HG03060 (cell line): ENCODE measurements at regions not wholly inside any gene's neighbourhood (a gene's known extent, or its start where the extent isn't known, plus 50 kb on each side); places are given as distances from the start of the nearest gene placed in this dataset.

Source experiments
- ATAC-seq: cut with Tn5 transposase; IDR thresholded peaks from one replicate; pipeline ENCODE4 v1.9.1; 2021; ENCODE audit warnings: low read depth, moderate number of reproducible peaks; ENCODE audit not compliant: unreplicated experiment

GRCh38 chr17:77738751-77739531 lies 219.6 kb upstream of the TNRC6C start:
- ATAC-seq = no peak

DNA sequence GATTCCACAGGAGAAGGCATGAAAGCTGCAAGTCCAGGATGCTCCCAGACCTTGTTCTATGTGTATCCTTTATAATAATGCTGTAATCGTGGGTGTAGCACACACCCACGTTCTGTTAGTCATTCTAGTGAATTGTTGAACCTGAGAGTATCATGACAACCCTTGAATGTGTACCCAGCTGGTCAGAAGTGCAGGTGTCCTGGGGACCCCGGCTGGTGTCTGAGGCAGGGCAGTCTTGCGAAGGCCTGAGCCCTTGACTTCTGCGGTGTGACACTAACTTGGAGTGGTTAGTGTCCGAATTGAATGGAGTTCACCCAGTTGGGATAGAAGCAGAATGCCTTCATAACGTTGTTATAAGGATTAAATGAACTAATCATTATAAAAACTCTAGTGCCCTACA lies 218.0 kb upstream of the TNRC6C start:
- ATAC-seq = no peak

- ATAC-seq = no peak
Observed at GRCh38 chr17:77741109-77741508, 217.4 kb upstream of the TNRC6C start.

- no peak for ATAC-seq
Observed at GRCh38 chr17:77742579-77742978, 215.9 kb upstream of the TNRC6C start.

DNA sequence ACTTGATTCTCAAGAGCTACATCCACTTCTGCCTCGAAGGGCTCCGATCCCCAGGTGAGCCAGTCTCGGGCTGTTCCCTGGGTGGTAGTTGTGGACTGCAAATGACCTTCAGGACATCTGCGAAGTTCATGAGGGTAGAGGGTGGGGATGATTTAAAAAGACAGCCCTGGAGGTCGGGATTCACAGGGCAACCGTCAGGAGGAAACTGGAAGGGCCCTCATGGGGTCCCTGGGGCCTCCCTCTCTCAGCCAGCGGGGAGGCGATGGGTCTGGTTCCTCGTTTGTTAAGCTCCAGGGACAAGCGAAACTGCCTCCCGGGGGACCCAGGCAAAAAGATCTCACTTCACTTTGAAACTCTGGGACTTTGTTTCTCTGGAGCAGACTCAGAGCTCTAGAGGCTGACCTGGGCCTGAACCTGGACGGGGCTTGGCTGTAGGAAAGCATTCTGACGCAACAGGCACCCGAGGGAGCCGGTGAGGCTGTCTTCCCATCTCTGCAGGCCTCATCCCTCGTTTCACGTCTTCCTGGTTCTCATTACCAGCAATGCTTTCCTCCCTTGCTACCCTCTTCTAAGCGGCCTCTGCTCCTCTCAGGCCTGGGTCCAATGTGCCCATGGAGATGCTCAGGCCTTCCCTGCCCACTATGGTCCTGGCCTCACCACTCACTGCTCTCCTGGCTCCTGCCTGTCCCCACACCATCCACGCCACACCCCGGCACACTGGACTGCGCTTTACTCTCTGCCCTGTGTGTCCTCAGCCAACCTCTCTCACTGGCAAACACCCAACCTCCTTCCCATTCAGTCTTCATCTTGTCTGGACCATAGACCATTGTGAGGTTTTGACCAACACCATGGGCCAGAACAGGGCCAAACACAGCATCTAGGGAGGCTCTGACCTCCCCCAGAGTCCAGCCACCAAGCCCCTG lies 214.2 kb upstream of the TNRC6C start:
- no peak for ATAC-seq

DNA sequence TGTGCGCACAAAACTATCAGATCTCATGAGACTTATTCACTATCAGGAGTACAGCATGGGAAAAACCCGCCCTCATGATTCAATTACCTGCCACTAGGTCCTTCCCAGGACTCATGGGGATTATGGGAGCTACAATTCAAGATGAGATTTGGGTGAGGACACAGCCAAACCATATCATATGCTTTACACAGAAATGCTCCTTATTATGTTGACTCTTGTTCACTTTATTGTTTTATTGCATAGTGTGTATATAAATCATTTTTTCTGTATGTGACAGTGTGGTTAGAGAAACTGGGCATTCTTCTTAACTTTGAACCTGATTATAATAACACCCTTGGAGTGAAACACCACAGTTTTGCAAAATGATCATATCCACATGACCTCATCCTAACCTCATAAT lies 212.8 kb upstream of the TNRC6C start:
- no peak for ATAC-seq

DNA sequence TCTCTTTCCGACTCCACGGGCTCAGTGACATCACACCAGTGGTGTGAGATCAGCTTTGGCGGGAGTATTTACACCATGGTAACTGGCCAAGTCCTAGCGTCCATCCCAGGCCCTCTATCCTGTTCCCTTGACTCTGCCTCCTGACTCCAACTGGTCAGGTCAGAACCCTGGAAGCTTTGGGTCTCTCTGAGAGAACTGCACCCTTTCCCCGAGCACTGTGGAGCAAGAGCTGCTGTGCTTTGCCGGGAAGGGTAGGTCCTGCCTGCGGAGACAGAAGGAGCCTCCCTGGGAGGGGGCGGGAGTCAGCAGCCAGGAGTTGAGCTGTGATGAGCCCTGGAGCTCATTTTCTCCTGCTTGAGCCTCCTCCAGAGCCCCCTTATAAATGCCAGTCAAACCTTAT lies 212.1 kb upstream of the TNRC6C start:
- ATAC-seq = no peak

DNA sequence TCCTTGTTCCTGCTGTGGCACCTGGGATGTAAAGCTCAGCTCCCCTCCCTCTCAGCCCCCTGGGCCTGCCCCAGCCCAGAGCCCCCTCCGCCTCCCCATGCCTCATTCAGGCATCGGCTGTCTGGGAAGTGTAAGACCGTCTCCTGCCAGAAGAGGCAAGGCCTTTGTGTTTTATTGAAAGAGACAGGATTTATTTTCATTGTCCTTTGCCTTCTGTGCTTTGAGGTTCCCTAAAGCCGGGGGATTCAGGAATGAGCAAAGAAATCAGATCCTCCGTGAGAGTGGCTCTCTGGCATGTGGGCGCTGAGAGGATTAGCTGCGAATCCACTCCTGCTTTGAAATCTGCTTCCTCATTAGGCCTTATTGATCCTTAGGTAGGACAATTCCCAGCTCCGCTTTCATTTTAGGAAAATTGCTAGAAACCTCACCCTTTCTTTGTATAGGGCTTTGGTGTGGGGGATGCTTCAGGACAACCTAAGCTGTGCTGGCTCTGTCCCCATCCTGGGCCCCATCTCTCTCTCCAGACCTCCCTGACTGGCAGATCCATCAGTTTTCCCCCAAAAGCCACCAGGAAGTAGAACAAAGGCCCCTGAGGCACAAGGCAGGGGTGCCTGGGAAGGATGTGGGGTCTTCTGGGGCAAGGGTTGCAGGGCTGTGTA lies 211.5 kb upstream of the TNRC6C start:
- ATAC-seq = no peak

- ATAC-seq = no peak
Observed at GRCh38 chr17:77748436-77748835, 210.1 kb upstream of the TNRC6C start.

DNA sequence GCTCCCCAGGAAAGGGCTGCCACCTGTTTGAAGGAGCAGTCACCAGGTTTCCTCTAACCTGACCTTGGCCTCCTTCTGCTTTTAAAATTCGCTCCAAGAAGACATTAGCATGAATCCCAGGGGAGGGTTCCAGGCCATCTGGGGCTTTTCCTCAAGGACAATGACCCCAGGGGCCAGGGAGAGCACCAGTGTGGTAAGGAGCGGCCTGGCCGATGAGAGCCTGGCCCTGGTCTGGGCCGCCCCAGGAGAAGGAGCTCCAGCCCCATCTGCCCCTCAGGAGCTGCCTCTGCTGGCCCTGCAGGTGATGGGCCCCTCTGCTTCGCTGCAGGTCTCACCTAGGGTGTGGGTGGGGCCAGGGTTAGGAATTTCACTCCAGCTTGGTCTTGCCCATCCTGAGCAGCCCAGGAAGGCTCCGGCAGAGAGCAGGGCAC lies 209.2 kb upstream of the TNRC6C start:
- no peak for ATAC-seq

DNA sequence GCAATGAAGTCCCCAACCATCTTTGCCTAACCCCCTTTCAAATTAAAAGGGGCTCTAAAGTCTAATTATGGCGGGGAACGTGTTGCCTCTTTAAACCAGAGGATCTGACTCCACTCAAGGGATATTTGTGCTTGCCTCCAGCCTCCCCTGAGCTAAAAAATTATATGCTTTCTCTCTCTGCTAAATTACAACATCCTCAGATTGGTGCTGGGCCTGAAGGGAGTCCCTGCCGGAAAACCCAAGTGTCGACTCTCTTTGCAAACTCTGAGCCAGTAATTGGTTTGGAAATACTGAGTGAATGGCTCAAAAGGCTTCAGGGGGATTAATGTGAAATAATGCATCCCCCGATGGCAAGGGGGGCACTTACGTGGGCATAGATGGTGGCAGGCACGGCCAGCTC lies 208.5 kb upstream of the TNRC6C start:
- no peak for ATAC-seq

DNA sequence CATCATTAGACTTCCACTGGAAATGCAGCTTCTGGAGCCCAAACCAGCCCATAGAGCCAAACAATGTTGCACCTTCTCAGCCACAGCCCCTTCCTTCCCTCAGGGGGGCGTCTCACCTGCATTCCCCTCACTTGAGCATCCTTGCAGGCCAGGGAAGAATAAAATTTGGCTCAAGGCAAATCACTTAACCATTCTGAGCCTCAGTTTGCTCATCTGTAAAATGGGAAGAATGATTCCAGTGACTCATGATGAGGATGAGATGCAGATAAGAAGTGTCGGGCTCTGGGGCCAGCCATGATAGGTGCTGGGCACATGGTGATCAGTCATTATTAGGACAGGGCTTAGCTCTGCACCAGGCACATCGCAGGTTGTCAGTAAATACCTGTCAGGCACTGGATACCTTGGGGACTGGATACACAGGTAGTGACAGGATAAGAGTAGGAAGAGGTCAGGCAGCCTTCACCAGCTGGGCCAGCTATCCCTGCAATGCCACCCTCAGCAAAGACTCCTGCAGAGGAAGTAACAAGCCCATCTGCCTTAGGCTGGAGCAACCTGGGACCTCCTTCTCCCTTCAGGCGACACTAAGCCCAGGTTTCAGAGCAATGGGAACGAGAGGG lies 208.0 kb upstream of the TNRC6C start:
- ATAC-seq = no peak

GRCh38 chr17:77753246-77753645 lies 205.3 kb upstream of the TNRC6C start:
- ATAC-seq = no peak

DNA sequence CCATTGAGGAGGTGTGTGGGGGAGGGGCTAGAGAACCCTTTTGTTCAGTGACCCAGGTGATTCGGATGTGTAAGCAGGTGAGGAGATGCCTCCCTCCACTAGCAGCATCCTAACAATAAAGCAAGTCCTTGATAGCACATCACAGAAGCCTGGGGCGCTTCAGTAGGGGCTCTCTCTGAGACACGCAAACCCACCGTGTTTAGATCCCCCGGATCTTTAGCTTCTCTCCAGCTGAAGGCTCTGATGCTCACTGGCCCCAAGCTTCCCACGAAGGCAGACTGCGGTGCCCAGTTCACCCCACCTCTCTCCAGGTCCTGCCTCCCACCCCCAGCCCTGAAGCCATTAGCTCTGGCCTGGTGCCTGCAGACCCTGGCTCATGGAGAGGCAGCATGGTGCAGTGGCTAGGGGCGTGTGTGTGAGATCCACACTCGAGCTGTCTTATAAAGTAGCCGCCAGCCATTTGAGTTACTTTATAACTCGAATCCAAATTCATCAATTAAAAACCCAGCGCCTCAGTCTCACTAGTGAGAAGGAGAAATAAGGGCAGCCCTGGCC lies 204.7 kb upstream of the TNRC6C start:
- ATAC-seq = no peak

DNA sequence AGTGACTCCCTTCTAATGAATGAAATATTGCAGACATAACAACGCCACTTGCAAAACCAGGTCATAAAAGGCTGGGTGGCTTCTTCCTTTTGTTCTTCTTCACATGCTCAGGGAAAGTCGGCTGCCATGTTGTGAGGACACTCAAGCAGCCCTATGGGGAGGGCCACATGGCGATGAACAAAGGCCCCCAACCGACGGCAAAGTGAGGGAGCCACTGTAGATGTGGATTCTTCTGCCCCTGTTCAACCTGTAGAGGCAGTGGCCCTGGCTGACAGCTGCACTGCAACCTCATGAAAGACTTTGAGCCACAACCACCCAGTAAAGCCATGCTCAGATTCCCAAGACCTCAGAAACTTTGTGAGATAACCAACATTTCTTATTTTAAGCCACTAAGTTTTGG lies 203.5 kb upstream of the TNRC6C start:
- ATAC-seq = no peak

DNA sequence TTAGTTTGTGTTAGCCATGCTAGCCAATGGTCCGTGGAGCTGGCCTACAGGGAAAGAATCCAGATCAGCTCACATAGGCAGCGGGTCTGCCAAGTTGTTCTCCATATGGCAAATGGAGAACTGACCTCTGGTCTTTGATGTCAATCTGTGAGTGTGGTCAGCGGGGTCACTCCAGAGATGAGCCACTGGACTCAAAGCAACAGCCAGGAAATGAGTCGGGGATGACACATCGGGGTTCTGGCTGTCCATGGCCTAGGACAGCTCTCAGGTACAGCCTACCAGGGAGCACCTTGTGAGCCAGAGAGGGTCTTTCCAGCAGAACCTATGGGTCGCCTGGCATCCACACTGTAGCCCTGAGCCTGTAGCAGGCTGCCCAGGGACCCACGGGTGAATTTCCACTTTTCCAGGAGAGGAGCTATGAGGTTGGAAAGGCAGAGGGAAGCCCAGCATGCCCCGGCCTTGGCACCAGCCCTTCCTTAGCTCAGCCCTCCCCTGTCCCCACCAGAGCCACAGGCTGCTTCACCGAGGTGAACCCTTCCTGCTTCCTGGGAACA lies 203.0 kb upstream of the TNRC6C start:
- ATAC-seq = no peak

GRCh38 chr17:77756028-77756427 lies 202.5 kb upstream of the TNRC6C start:
- no peak for ATAC-seq

DNA sequence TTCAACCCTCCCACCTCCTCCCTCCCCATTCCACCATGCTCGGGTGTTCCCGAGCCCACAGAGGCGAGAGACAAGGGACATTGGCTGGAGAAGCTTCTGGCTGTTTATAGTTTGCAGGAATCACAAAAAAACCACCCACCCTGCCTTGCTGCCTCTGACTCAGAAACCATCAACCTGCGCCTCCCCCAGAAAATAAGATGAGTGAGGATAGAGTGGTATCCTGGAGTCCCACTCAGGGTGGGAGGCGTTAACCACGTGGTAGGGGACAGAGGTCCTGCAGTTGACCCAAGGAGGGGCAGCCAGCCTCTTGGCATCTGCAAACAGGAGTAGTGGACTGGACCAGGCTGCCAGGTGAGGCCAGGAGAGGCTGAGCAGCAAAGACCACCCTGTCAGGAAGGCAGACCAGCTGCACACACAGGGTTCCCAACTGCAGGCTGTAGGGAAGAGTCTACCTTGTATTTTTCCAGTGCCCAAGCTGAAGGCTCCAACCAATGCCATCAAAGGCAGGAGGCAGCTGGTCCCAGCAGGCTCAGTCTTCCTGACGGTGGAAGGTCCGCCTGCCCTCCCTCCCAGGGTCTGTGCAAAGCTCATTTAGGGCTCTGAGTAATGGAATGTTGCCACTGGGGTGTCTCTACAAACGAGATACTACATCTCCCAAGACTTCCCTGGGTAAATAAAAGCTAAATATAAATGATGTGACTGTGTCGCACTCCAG lies 201.5 kb upstream of the TNRC6C start:
- ATAC-seq = no peak

- no peak for ATAC-seq
Observed at GRCh38 chr17:77757561-77757898, 201.0 kb upstream of the TNRC6C start.

DNA sequence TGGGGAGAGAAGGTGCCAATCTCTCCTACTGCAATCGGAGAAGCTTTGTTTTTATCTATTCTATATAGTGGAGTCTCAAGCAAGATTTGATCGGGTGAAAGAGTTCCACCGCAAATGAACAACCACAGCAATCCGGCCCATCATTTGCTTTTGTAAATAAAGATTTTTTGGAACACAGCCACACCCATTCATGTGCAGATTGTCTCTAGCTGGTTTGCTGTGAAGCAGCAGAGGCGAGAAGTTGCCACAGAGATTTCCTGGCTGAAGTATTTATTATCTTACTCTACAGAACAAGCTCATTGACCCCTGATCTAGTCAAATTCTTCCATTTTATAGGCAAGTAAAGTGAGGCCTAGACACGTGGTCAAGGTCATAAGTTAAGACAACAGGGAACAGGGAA lies 195.5 kb upstream of the TNRC6C start:
- no peak for ATAC-seq
